Muscle of arm (tissue), 1 donor: ENCODE measurements at regions not wholly inside any gene's neighbourhood (a gene's known extent, or its start where the extent isn't known, plus 50 kb on each side); places are given as distances from the start of the nearest gene placed in this dataset.

Experiments
- DNase-seq: peaks from one replicate; pipeline ENCODE4 v3.0.0-alpha.2; 2013

- no peak for DNase-seq
Observed at GRCh38 chr11:20311444-20311843, 52.1 kb upstream of the HTATIP2 start.

DNA sequence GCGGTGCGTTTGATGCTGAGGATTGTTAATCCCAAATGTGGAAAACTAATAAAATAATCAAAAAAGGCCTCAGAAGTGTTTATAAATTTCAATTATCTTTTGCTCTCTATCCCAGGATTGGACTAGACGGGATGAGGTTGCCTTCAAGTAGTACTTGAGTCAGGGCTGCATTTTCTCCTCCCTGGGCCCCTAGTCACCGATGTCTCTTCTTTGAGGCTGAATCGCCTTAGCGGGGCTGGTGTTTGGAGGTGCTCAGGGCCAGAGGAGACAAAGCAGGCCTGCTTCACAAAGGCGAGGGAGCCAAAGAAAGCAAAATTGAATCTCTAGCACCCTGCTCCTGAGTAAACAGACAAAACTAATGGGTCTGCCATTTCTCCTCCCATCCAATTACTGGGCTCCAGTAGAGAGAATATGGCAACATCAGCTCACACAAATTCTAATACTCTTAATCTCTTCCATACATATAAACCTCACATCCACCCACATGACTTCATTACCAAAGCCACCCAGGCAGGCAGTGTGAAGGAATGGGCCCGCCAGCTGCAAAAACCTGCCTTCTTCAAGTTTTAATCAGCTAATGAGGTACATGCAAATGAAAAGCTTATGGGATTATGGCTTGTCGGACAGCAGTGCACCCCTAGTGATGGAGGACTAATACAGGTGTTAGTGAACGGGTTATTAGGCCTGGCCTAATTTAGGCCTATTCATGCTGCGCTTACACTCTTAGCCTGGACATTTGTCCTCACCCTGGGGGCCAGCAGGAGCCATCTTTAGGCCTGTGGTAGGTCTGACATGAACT lies 52.7 kb upstream of the HTATIP2 start:
- no peak for DNase-seq

- DNase-seq: no peak
Observed at GRCh38 chr11:20310137-20310536, 53.4 kb upstream of the HTATIP2 start.

DNA sequence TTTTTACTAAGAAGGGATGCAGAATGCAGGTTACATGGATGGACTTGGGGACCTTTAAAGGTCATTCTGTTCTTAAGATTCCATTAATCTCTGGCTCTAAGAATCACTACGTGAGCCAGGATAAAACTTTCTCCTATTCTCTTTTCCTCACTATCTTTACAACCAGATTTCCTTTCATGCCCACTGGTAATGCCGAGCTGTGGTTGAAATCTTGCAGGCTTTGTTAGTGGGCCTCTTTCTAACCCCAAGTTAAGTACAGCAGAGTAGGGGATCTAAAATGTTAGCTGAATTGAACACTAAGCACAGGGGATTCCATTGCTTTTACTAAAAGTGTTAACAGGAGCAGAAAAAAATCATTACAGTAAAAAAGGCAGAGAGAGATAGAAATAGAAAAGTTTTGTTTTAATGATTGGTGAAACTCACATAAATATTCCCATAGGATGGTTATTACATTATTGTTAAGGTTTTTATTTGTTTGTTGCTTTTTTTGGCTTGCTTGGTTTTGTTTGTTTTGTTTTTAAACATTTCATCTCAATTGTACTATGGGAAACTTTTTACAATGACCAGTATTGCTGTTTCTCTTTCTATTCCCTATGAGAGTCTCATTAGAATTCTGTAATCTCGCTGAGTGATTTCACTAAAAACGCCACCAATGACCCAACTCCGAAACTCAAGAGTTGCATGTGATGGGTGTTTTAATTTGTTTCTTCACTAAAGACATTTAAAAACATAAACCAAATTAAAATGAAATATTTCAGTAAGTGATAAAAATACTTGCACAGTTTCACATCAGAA lies 54.1 kb upstream of the HTATIP2 start:
- no peak for DNase-seq

- no peak for DNase-seq
Observed at GRCh38 chr11:20308601-20309000, 54.9 kb upstream of the HTATIP2 start.

DNA sequence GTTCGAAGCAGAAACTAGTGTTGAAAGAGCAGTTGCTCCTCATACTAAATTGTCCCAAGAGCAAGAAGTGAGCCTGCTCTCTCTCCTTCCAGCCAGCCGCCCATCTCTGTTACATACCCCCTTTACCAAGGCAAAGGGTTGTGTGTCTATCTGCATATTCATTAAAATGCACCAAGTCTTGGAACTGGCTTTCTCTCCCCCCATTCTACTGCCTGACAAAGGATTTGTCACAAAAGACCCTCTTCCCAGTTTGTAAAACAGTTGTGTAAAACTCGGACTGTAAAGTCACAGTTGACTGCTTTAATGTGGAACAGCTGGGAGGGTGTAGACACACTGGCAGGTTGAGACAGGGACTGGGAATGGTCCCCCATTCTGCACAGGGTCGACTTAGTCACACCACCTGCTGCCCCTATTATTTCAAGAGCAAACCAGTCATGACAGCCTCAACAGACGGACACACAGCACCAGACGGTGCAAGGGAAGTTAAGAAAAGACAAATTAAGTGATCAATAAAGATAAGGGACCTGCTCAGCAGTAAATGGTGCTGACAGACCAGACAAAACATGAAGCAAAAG lies 60.0 kb upstream of the HTATIP2 start:
- DNase-seq: no peak

DNA sequence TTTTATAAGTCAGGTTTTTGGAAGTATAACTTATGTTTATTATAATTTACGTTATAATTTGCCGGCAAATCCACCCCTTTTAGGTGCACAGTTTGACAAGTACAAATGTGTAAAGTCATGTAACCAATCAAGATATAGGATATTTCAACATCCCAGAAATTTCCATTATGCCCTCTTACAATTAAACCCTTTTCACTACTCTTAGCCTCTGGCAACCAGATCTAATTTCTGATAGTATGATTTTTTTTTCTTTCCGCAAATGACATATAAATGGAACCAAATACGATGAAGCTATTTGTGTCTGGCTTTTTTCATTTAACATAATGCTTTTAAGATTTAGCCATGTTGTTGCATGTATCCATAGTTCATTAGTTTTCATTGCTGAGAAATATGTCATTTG lies 69.5 kb upstream of the HTATIP2 start:
- no peak for DNase-seq

DNA sequence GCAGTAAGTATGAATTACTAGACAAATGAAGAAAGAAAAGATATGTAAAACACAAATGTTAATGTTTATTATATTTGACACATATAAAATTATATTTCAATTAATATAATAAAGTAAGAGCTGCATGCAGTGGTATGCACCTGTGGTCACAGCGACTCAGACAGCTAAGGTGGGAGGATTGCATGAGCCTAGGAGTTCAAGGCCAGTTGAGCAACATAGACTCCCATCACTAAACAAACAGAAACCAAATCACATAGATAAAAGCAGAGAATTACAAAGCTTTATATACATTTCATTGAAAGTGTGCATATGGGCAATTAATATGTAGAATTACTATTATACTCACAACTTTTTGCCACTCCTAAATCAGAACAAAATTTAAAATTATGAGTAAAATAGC lies 70.0 kb upstream of the HTATIP2 start:
- no peak for DNase-seq

- no peak for DNase-seq
Observed at GRCh38 chr11:20289732-20290131, 73.8 kb upstream of the HTATIP2 start.

GRCh38 chr11:20283475-20283874 lies 80.0 kb upstream of the HTATIP2 start:
- no peak for DNase-seq

DNA sequence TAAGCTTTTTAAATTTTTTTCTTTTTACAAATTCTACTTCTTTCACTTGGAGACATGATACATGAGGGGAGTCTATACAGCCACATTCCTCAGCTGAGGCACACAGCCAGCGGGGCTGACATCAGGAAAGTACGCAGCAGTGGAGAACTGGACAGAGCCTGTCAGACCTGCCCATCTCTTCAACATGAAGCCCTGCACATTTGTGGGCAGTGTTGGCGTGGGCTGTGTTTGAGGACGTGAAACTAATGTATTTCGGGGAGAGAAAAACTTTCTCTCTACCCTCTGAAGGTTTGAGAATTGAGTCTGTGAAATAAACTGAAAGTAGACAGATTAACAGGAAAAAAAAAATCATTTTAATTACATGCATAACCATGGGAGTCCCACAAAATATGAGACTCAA lies 84.8 kb upstream of the HTATIP2 start:
- no peak for DNase-seq

DNA sequence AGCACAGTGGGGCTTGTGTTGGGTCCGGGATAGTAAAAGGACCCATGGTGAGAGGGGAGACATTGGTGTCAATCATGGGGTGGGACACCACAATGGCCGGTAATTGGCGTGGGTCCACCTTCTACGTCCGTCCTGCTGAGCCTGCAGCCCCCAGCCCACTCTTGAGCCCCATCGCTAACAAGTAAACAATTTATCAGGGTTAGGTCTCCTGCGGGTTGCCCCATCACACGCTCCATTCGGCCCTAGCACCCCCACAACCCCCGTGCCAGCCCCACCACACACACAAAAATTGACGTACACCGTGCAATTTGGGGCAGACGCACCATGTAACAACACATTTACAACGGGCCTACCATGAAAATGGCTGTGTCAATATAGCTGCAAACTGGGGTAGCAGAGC lies 86.5 kb upstream of the HTATIP2 start:
- no peak for DNase-seq

DNA sequence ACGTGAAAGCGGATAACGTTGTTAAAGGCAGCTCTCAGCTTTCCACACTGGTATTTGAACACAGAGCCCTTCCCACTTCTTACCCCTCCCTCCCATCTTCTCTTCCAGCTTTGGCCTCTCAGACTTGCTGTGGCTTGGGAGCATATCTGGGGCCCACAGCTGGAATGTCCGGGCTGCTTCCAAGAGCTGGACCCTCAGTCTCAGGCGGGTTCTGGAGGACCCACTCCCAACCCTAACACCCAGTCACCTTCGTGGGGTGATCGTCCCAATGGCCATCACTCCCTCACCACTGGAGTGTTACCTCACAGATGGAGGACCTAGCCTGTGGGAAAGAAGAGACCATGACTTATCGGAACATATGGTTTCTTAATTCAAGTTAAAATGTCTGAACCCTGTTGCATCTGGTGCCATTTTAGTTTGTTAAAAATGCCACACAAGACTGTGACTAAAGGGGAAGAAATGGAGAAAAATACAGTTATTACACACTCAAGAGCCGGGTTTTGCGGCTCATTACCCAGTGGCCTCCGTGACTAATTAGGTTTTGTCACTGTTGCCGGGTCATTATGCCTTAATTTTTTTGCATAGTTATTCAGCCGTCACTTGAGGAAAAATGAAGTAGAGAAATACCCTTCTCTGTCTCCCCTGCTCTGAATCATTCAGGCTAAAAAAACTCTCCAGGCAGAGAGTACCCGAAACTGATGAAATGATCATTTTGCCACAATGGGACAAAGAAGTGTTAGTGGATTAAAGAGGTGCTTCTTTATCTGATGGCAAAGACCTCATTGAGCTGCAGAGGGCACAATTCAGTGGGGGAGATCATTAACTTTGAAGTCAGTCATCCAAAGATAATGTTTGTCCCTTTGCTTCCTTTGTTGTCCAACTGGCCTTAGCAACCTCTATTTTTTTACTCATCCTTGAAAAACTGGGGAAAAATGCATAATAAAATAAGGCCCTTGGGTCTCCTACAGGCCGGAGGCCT lies 87.2 kb upstream of the HTATIP2 start:
- DNase-seq: no peak

GRCh38 chr11:20274031-20274430 lies 89.5 kb upstream of the HTATIP2 start:
- DNase-seq: no peak

DNA sequence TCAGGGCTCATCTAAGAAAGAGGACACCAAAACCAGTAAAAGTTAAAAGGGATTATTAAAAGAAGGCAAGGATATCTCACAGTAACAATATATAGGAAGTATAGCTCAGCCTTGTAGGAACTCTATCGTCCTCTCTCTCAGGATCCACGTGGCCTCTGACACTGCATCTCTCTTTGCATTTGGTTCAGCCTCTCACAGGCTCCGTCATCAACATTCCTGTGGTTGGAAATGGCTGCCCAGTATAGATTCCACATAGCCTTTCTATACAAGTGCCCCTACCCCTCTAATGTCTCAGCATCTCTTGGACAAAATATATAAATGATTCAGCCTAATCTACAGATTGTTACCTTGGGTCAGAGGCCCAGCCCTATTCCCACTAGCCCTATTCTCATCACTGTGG lies 101.3 kb upstream of the DBX1 start:
- no peak for DNase-seq

DNA sequence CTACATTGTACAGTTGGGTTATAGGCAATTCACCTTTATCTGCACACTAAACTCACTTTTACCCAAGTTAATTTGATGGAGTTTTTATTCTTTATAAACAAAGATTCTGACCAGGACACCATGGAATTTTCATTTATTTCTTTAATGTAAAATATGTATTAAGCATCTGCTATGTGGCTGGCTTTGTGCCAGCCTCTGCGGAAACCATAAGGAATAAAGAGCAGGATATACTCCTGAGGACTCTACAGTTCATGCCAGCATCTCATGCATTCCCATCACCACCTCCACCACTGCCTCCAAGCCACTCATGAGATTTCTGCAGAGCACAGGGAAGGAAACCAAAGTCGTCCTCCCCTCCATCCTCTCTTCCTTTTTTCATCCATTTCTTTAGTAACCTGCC lies 100.0 kb upstream of the DBX1 start:
- no peak for DNase-seq

DNA sequence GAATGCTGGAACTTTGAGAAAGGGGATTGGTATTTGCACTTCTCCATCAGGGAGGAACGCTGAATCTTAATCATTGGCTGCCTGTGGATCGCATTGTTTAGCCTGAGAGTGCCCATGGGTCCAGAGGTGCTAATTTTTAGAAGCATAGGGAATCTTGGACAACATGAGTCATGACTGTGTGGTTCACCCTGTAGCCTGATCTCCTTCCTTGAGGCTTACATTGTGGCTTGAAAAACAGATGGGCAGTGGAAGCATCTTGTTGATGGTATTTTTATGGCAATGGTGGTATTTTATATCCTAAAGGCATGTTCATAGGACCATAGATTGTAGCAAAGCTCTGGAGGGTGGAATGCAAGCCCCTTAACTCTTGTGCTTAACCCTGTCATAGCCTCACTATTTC lies 99.2 kb upstream of the DBX1 start:
- no peak for DNase-seq

GRCh38 chr11:20258376-20258895 lies 98.2 kb upstream of the DBX1 start:
- DNase-seq: no peak

GRCh38 chr11:20256925-20257324 lies 96.7 kb upstream of the DBX1 start:
- no peak for DNase-seq

GRCh38 chr11:20253796-20254195 lies 93.5 kb upstream of the DBX1 start:
- DNase-seq: no peak

DNA sequence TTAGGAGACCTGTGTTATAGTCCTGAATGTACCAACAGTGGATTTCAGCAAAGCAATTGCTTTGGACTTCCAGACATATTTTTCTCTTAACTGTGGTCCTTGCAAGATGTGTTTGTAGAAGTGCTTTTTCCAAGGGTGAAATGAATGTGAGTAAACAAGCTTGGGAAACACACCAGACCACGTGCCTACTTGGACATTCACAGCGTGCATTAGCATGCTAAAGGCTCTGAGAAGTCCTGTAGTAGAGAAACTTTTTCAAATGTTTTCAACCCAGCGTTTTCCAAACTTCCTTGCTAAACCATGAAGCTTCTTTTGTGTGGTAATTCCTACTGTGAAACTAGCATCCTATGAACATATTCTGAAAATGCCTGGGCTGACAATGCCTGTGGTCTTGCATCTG lies 91.2 kb upstream of the DBX1 start:
- no peak for DNase-seq
